ENCODE measurements at regions not wholly inside any gene's neighbourhood (a gene's known extent, or its start where the extent isn't known, plus 50 kb on each side); places are given as distances from the start of the nearest gene placed in this dataset.

DNA sequence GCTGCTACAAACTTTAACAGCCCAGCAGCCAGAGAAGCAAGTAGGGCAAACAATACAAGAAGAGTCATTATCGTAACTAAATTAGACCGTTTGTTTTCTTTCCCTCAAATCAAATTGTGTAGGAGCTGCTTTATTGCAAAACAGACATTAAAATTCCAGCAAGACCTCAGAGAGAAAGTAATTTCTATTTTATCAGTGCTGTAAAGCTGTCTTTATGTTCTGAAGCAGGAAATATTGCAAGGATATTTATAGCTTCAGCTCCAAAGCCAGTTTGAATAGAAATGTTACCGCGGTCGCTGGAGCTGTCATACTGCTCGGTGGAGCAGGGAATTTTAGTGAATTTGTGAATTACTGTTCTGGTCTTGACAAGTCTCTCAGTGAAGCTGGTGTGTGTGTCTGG is 503.8 kb upstream of the PLXNA2 start:
- H3K36me3 ChIP-seq = no peaks in the 10 kb centered on the region
- DNase-seq (ENCODE audit: low spot score in 2 of 2) = no peak

GRCh38 chr1:208748387-208749165 is 504.4 kb upstream of the PLXNA2 start:
- DNase-seq (ENCODE audit: low spot score in 2 of 2) = no peak
- WGBS = 82% methylated on average over 6 of the region's 6 CpGs
- Histone ChIP-seq H3K9me3 (no peaks in the 10 kb centered on the region), H3K27me3 (no peaks in the 10 kb centered on the region), H3K36me3 (no peaks in the 10 kb centered on the region), H3K4me1 (no peaks in the 10 kb centered on the region), H3K4me3 (no peak overlapping the region), H3K27ac (no peak overlapping the region)
- TF ChIP-seq, protein P1, sequence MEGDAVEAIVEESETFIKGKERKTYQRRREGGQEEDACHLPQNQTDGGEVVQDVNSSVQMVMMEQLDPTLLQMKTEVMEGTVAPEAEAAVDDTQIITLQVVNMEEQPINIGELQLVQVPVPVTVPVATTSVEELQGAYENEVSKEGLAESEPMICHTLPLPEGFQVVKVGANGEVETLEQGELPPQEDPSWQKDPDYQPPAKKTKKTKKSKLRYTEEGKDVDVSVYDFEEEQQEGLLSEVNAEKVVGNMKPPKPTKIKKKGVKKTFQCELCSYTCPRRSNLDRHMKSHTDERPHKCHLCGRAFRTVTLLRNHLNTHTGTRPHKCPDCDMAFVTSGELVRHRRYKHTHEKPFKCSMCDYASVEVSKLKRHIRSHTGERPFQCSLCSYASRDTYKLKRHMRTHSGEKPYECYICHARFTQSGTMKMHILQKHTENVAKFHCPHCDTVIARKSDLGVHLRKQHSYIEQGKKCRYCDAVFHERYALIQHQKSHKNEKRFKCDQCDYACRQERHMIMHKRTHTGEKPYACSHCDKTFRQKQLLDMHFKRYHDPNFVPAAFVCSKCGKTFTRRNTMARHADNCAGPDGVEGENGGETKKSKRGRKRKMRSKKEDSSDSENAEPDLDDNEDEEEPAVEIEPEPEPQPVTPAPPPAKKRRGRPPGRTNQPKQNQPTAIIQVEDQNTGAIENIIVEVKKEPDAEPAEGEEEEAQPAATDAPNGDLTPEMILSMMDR (IDR thresholded peaks at IDR 0.05) = no peak
- TF ChIP-seq EP300 (IDR thresholded peaks at IDR 0.05) = no peak
- TF ChIP-seq POLR2A (IDR thresholded peaks at IDR 0.05) = no peak
- TF ChIP-seq POLR2AphosphoS5 (IDR thresholded peaks at IDR 0.05) = no peak

More for the DNA sequence above, 503.8 kb upstream of the PLXNA2 start:
- Histone ChIP-seq H3K9me3 (no peaks in the 10 kb centered on the region), H3K27me3 (no peaks in the 10 kb centered on the region), H3K27ac (no peak overlapping the region), H3K4me1 (no peaks in the 10 kb centered on the region), H3K4me3 (no peak overlapping the region)
- TF ChIP-seq EP300 (IDR thresholded peaks at IDR 0.05) (no peak), POLR2AphosphoS5 (IDR thresholded peaks at IDR 0.05) (no peak), POLR2A (IDR thresholded peaks at IDR 0.05) (no peak)
- TF ChIP-seq, protein P1 (IDR thresholded peaks at IDR 0.05) = no peak
- 11% methylated on average over 6 of the region's 6 CpGs for WGBS

GRCh38 chr1:208756339-208756981 is 512.3 kb upstream of the PLXNA2 start:
- no peak for DNase-seq (ENCODE audit: low spot score in 2 of 2)
- Histone ChIP-seq H3K4me3 (no peak overlapping the region), H3K27ac (no peak overlapping the region), H3K9me3 (no peaks in the 10 kb centered on the region), H3K27me3 (no peaks in the 10 kb centered on the region), H3K4me1 (no peaks in the 10 kb centered on the region), H3K36me3 (no peaks in the 10 kb centered on the region)
- 75% methylated on average over 6 of the region's 6 CpGs for WGBS
- TF ChIP-seq, protein P1 (IDR thresholded peaks at IDR 0.05) = no peak
- TF ChIP-seq EP300 (IDR thresholded peaks at IDR 0.05) (no peak), POLR2A (IDR thresholded peaks at IDR 0.05) (no peak), POLR2AphosphoS5 (IDR thresholded peaks at IDR 0.05) (no peak)

DNA sequence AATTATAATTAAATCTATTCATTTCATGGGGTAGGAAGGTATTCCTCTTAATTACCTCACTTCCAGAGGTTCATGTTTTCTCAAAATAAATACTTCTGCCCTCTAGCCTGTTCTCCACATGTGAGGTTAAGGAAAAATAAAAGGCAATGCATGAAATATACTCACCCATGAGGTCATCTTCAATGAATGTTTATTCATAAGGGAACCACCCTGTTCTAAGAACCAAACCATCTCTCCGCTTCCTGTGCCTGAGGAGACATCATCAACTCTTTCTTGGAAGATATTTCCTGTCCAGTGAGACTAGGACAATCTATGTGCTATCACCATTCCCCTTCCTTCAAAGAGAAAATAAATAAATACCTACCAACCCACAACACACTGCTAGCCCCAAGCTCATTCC is 513.7 kb upstream of the PLXNA2 start:
- WGBS = 97% methylated on average over 1 of the region's 1 CpG
- H3K9me3 ChIP-seq = no peaks in the 10 kb centered on the region
- no peaks in the 10 kb centered on the region for H3K36me3 ChIP-seq
- no peaks in the 10 kb centered on the region for H3K27me3 ChIP-seq
- TF ChIP-seq POLR2AphosphoS5 (IDR thresholded peaks at IDR 0.05) (no peak), POLR2A (IDR thresholded peaks at IDR 0.05) (no peak), EP300 (IDR thresholded peaks at IDR 0.05) (no peak)
- TF ChIP-seq, protein P1 (IDR thresholded peaks at IDR 0.05) = no peak
- no peak for DNase-seq (ENCODE audit: low spot score in 2 of 2)
- H3K4me1 ChIP-seq = no peaks in the 10 kb centered on the region
- no peak overlapping the region for H3K27ac ChIP-seq
- no peak overlapping the region for H3K4me3 ChIP-seq

- H3K27me3 ChIP-seq = no peaks in the 10 kb centered on the region
- TF ChIP-seq, protein P1 (IDR thresholded peaks at IDR 0.05) = no peak
- TF ChIP-seq POLR2AphosphoS5 (IDR thresholded peaks at IDR 0.05) (no peak), POLR2A (IDR thresholded peaks at IDR 0.05) (no peak), EP300 (IDR thresholded peaks at IDR 0.05) (no peak)
- no peaks in the 10 kb centered on the region for H3K4me1 ChIP-seq
- H3K27ac ChIP-seq = no peak overlapping the region
- H3K4me3 ChIP-seq = no peak overlapping the region
- no peak for DNase-seq (ENCODE audit: low spot score in 2 of 2)
- H3K9me3 ChIP-seq = no peaks in the 10 kb centered on the region
- H3K36me3 ChIP-seq = no peaks in the 10 kb centered on the region
Observed at GRCh38 chr1:208759255-208759654, 515.1 kb upstream of the PLXNA2 start.
